B cell (primary cell): ENCODE measurements at regions not wholly inside any gene's neighbourhood (a gene's known extent, or its start where the extent isn't known, plus 50 kb on each side); places are given as distances from the start of the nearest gene placed in this dataset.

Experiments
- ATAC-seq: fragments of 200-7000 bp; cut with Tn5 transposase; one replicate; pipeline ENCODE4 v1.10.0; 2021; ENCODE audit warnings: low read depth, mild to moderate bottlenecking, moderate number of reproducible peaks, moderate library complexity
- CTCF ChIA-PET: fragments of 350-600 bp; sonication (Branson Sonifier 250); formaldehyde crosslinking; loops from one replicate; lab custom pipeline; 2021; ENCODE audit warnings: antibody characterized with exemption, inconsistent platforms; lab: Charles Lee
- POLR2A ChIA-PET: fragments of 350-600 bp; sonication (Branson Sonifier 250); formaldehyde crosslinking; loops from one replicate; lab custom pipeline; 2021; ENCODE audit warnings: antibody characterized with exemption; lab: Charles Lee
- DNase-seq: peaks from one replicate; pipeline ENCODE4 v3.0.0; 2013
- H2AFZ ChIP-seq: 2 replicates; pipeline ENCODE4 v1.6.1; 2012; ENCODE audit warnings: mild to moderate bottlenecking, low read depth, low read length; ENCODE audit not compliant: insufficient read depth, poor library complexity, severe bottlenecking
- H3K27ac ChIP-seq, 2 donors: 1 replicate in 1 of 2; 2 replicates in 1 of 2; pipeline ENCODE4 v1.5.1; 2012 to 2013; ENCODE audit warnings: low read length in 2 of 2, mild to moderate bottlenecking in 2 of 2, moderate library complexity in 1 of 2
- H3K27me3 ChIP-seq, 4 experiments: fragments of 200-600 bp in 1 of 4; sonication (generic) in 1 of 4; replicated peaks in 1 of 4; 1 replicate in 2 of 4; 2 replicates in 2 of 4; pipeline versions ENCODE4 v1.6.1 to v1.7.0; 2013 to 2016; ENCODE audit warnings: low read length in 3 of 4, mild to moderate bottlenecking in 2 of 4, mixed read lengths in 1 of 4, moderate library complexity in 1 of 4; ENCODE audit not compliant: insufficient read depth in 4 of 4, control insufficient read depth in 3 of 4; ENCODE audit errors: control extremely low read depth in 1 of 4
- H3K36me3 ChIP-seq, 2 experiments: replicated peaks in 1 of 2; 1 replicate in 1 of 2; 2 replicates in 1 of 2; pipeline versions ENCODE4 v1.6.1 to v1.7.1; 2013; ENCODE audit warnings: low read length in 1 of 2; ENCODE audit not compliant: insufficient read depth in 2 of 2, control insufficient read depth in 1 of 2; ENCODE audit errors: control extremely low read depth in 1 of 2, extremely low read depth in 1 of 2
- H3K4me1 ChIP-seq, 2 donors: fragments of 200-600 bp in 1 of 2; sonication (generic) in 1 of 2; 1 replicate in 1 of 2; 2 replicates in 1 of 2; pipeline versions ENCODE4 v1.5.1 to v1.6.1; 2013 to 2017; ENCODE audit warnings: low read length in 2 of 2; ENCODE audit not compliant: control insufficient read depth in 2 of 2, insufficient read depth in 2 of 2
- H3K4me2 ChIP-seq: replicated peaks from 2 replicates; pipeline ENCODE3; 2012; ENCODE audit warnings: mild to moderate bottlenecking, low read depth, low read length; ENCODE audit not compliant: poor library complexity, severe bottlenecking
- H3K4me3 ChIP-seq, 5 experiments: fragments of 200-600 bp in 1 of 5; sonication (generic) in 1 of 5; 1 replicate in 3 of 5; 2 replicates in 2 of 5; pipeline versions ENCODE4 v1.5.1 to v1.7.0; 2011 to 2016; ENCODE audit warnings: low read length in 4 of 5, mild to moderate bottlenecking in 4 of 5, low read depth in 2 of 5, control low read depth in 1 of 5, moderate library complexity in 1 of 5; ENCODE audit not compliant: insufficient read depth in 1 of 5; ENCODE audit errors: control extremely low read depth in 1 of 5, extremely low read depth in 1 of 5
- H3K79me2 ChIP-seq: fragments of 200-600 bp; sonication (generic); one replicate; pipeline ENCODE4 v1.6.0; 2016; ENCODE audit warnings: low read length; ENCODE audit not compliant: control insufficient read depth, insufficient read depth
- H3K9ac ChIP-seq: fragments of 200-600 bp; sonication (generic); 2 replicates; pipeline ENCODE4 v1.6.1; 2017; ENCODE audit warnings: mild to moderate bottlenecking, low read length, moderate library complexity
- H3K9me3 ChIP-seq, 3 donors: one replicate each; pipeline versions ENCODE4 v1.6.1 to v1.7.1; 2013; ENCODE audit warnings: low read length in 2 of 3; ENCODE audit not compliant: control insufficient read depth in 2 of 3, insufficient read depth in 1 of 3; ENCODE audit errors: control extremely low read depth in 1 of 3
- H4K20me1 ChIP-seq: 2 replicates; pipeline ENCODE4 v1.6.0; 2012; ENCODE audit warnings: mild to moderate bottlenecking, low read length; ENCODE audit not compliant: insufficient read depth, control insufficient read depth, poor library complexity, severe bottlenecking
- H3K27ac Mint-ChIP-seq: one replicate; pipeline ENCODE4 v1.8.0; 2021; ENCODE audit warnings: mixed read lengths
- H3K27me3 Mint-ChIP-seq: one replicate; pipeline ENCODE4 v1.8.0; 2021; ENCODE audit warnings: mixed read lengths
- H3K4me1 Mint-ChIP-seq: one replicate; pipeline ENCODE4 v1.8.0; 2021; ENCODE audit warnings: mixed read lengths
- H3K4me3 Mint-ChIP-seq: one replicate; pipeline ENCODE4 v1.8.0; 2021; ENCODE audit warnings: mixed read lengths
- H3K9me3 Mint-ChIP-seq: one replicate; pipeline ENCODE4 v1.8.0; 2022; ENCODE audit warnings: mixed read lengths; ENCODE audit not compliant: insufficient read depth
- CTCF ChIP-seq: fragments of 200-600 bp; IDR thresholded peaks from one replicate; pipeline ENCODE4 v1.8.0; 2022; ENCODE audit warnings: antibody characterized with exemption, mild to moderate bottlenecking
- EZH2 ChIP-seq: IDR thresholded peaks from 2 replicates; pipeline ENCODE4 v1.6.1; 2012; ENCODE audit warnings: borderline replicate concordance, low read depth, mild to moderate bottlenecking, moderate library complexity, low read length; ENCODE audit not compliant: insufficient read depth, poor library complexity, severe bottlenecking
- WGBS: methylation state at CpG from one replicate; pipeline ENCODE4 v1.1.5; 2013; ENCODE audit warnings: missing lambda C conversion rate; ENCODE audit not compliant: insufficient coverage; 5-methylcytosine and 5-hydroxymethylcytosine counted together
- intact Hi-C: fragments of 100-400 bp; cut with micrococcal nuclease; formaldehyde crosslinking; loops from one replicate; pipeline ENCODE4 v1.10.0; 2022

GRCh38 chr5:72032788-72033187 lies 74.5 kb upstream of the MAP1B start:
- Mint-ChIP-seq H3K4me1 (no peaks in the 10 kb centered on the region), H3K27me3 (peaks cover 31% of the 10 kb centered on the region), H3K4me3 (no peak overlapping the region), H3K27ac (no peak overlapping the region), H3K9me3 (peaks cover 6% of the 10 kb centered on the region)
- CTCF ChIA-PET: interaction anchor here (0.6 kb wide), 1 partner anchor 27 kb away, joined by 3 read pairs; no protein-coding TSS in a partner anchor
- Histone ChIP-seq H3K9me3 (peaks cover 0 to 2% (median 0%) of the 10 kb centered on the region in 3 donors), H3K36me3 (no peaks in the 10 kb centered on the region), H3K27ac (no peak overlapping the region), H4K20me1 (no peaks in the 10 kb centered on the region), H3K79me2 (no peaks in the 10 kb centered on the region), H3K4me2 (no peak overlapping the region), H3K9ac (no peak overlapping the region), H3K27me3 (peaks cover 0 to 3% (median 1%) of the 10 kb centered on the region in 4 experiments), H3K4me3 (no peak overlapping the region), H2AFZ (no peak overlapping the region), H3K4me1 (no peaks in the 10 kb centered on the region)
- no peak for DNase-seq
- ATAC-seq: no peak
- TF ChIP-seq EZH2: no peak
- TF ChIP-seq CTCF: no peak
- POLR2A ChIA-PET: no interaction called here
- intact Hi-C loops: no loop called here
- no CpG with 5 or more reads among the region's 4 CpGs for WGBS

- ChIA-PET POLR2A (no interaction called here), CTCF (interaction anchor here (1.1 kb wide), 1 partner anchor 11 kb away, joined by 3 read pairs; no protein-coding TSS in a partner anchor)
- WGBS: 80% methylated on average over 2 of the region's 4 CpGs
- no peaks in the 10 kb centered on the region for H3K36me3 ChIP-seq
- no peak overlapping the region for H3K27ac ChIP-seq
- H2AFZ ChIP-seq: no peak overlapping the region
- Mint-ChIP-seq H3K4me1 (no peaks in the 10 kb centered on the region), H3K9me3 (no peaks in the 10 kb centered on the region), H3K27me3 (peaks cover 30% of the 10 kb centered on the region), H3K27ac (no peak overlapping the region), H3K4me3 (no peak overlapping the region)
- no peaks in the 10 kb centered on the region for H4K20me1 ChIP-seq
- ATAC-seq (no peak), DNase-seq (no peak)
- H3K27me3 ChIP-seq: peaks cover 0 to 3% (median 0%) of the 10 kb centered on the region in 4 experiments
- no peak overlapping the region for H3K4me2 ChIP-seq
- no peak overlapping the region for H3K4me3 ChIP-seq
- no peak for TF ChIP-seq CTCF
- TF ChIP-seq EZH2: no peak
- H3K79me2 ChIP-seq: no peaks in the 10 kb centered on the region
- intact Hi-C loops: no loop called here
- no peaks in the 10 kb centered on the region for H3K4me1 ChIP-seq
- no peak overlapping the region for H3K9ac ChIP-seq
- no peaks in the 10 kb centered on the region for H3K9me3 ChIP-seq
Observed at GRCh38 chr5:72034770-72035169, 72.5 kb upstream of the MAP1B start.
